ENCODE measurements at regions not wholly inside any gene's neighbourhood (a gene's known extent, or its start where the extent isn't known, plus 50 kb on each side); places are given as distances from the start of the nearest gene placed in this dataset.

DNA sequence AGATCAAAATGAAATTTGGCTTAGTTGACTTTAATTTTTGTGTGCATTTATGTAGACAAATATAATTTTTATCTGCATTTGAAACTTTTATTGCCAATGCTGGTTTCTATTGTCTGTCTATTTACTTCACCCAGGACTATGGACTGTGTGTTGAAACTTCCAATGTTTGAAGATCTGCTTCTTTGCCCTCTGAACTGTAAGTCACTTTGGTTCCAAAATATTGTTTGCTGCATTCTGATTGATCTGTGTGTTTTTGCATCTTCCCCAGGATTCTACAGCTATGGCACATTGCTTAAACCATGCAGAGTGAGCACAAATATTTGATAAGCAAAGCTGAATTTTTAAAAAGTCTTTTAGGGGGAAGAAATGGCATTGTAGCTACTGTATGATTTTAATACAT, 131.0 kb upstream of the SOX5 start:
- Histone ChIP-seq H3K4me3 (no peak overlapping the region), H3K36me3 (ENCODE audit: control insufficient read depth in 4 of 4, insufficient read depth in 4 of 4, low read length in 4 of 4) (no peaks in the 10 kb centered on the region), H3K27me3 (ENCODE audit: control insufficient read depth in 3 of 3, insufficient read depth in 3 of 3, low read length in 2 of 3) (no peaks in the 10 kb centered on the region), H3K4me1 (ENCODE audit: control insufficient read depth in 5 of 5, insufficient read depth in 5 of 5, low read length in 5 of 5) (peaks cover 0 to 3% (median 0%) of the 10 kb centered on the region in 5 donors), H3K9ac (ENCODE audit: insufficient read depth in 1 of 2, low read length in 2 of 2) (no peak overlapping the region), H3K27ac (ENCODE audit: low read depth in 1 of 2, low read length in 1 of 2) (no peak overlapping the region), H3K9me3 (ENCODE audit: control insufficient read depth in 4 of 4, insufficient read depth in 3 of 4, low read length in 3 of 4) (no peaks in the 10 kb centered on the region)
- no peak for TF ChIP-seq CTCF (IDR thresholded peaks at IDR 0.05; ENCODE audit: control extremely low read depth, extremely low read depth)
- no peak for ATAC-seq (ENCODE audit: insufficient read depth, low FRiP score)
- no peak for DNase-seq

GRCh38 chr12:24079083-24079482, 129.6 kb upstream of the SOX5 start:
- no peak overlapping the region for H3K4me3 ChIP-seq
- 67 to 90% methylated on average over 2 of the region's 2 CpGs for WGBS, 2 donors
- no peak for ATAC-seq (ENCODE audit: insufficient read depth, low FRiP score)

GRCh38 chr12:24078318-24078765, 128.9 kb upstream of the SOX5 start:
- TF ChIP-seq CTCF (IDR thresholded peaks at IDR 0.05; ENCODE audit: control extremely low read depth, extremely low read depth) = no peak
- no peak overlapping the region for H3K9ac ChIP-seq (ENCODE audit: insufficient read depth in 1 of 2, low read length in 2 of 2)
- no peak overlapping the region for H3K4me3 ChIP-seq
- H3K9me3 ChIP-seq (ENCODE audit: control insufficient read depth in 4 of 4, insufficient read depth in 3 of 4, low read length in 3 of 4) = no peaks in the 10 kb centered on the region
- DNase-seq (no peak), ATAC-seq (ENCODE audit: insufficient read depth, low FRiP score) (no peak)
- no peaks in the 10 kb centered on the region for H3K27me3 ChIP-seq (ENCODE audit: control insufficient read depth in 3 of 3, insufficient read depth in 3 of 3, low read length in 2 of 3)
- WGBS, 2 donors = 50 to 87% methylated on average over 1 of the region's 1 CpG
- H3K27ac ChIP-seq (ENCODE audit: low read depth in 1 of 2, low read length in 1 of 2) = no peak overlapping the region
- H3K4me1 ChIP-seq (ENCODE audit: control insufficient read depth in 5 of 5, insufficient read depth in 5 of 5, low read length in 5 of 5) = peaks cover 0 to 3% (median 0%) of the 10 kb centered on the region in 5 donors
- no peaks in the 10 kb centered on the region for H3K36me3 ChIP-seq (ENCODE audit: control insufficient read depth in 4 of 4, insufficient read depth in 4 of 4, low read length in 4 of 4)

More at GRCh38 chr12:24079083-24079482, 129.6 kb upstream of the SOX5 start:
- Histone ChIP-seq H3K27ac (ENCODE audit: low read depth in 1 of 2, low read length in 1 of 2) (no peak overlapping the region), H3K27me3 (ENCODE audit: control insufficient read depth in 3 of 3, insufficient read depth in 3 of 3, low read length in 2 of 3) (no peaks in the 10 kb centered on the region), H3K9ac (ENCODE audit: insufficient read depth in 1 of 2, low read length in 2 of 2) (no peak overlapping the region), H3K36me3 (ENCODE audit: control insufficient read depth in 4 of 4, insufficient read depth in 4 of 4, low read length in 4 of 4) (no peaks in the 10 kb centered on the region), H3K4me1 (ENCODE audit: control insufficient read depth in 5 of 5, insufficient read depth in 5 of 5, low read length in 5 of 5) (peaks cover 0 to 3% (median 0%) of the 10 kb centered on the region in 5 donors), H3K9me3 (ENCODE audit: control insufficient read depth in 4 of 4, insufficient read depth in 3 of 4, low read length in 3 of 4) (no peaks in the 10 kb centered on the region)
- no peak for DNase-seq
- TF ChIP-seq CTCF (IDR thresholded peaks at IDR 0.05; ENCODE audit: control extremely low read depth, extremely low read depth) = no peak

- no peaks in the 10 kb centered on the region for H3K9me3 ChIP-seq (ENCODE audit: control insufficient read depth in 4 of 4, insufficient read depth in 3 of 4, low read length in 3 of 4)
- no peaks in the 10 kb centered on the region for H3K36me3 ChIP-seq (ENCODE audit: control insufficient read depth in 4 of 4, insufficient read depth in 4 of 4, low read length in 4 of 4)
- no peak overlapping the region for H3K27ac ChIP-seq (ENCODE audit: low read depth in 1 of 2, low read length in 1 of 2)
- H3K9ac ChIP-seq (ENCODE audit: insufficient read depth in 1 of 2, low read length in 2 of 2) = no peak overlapping the region
- no peak for TF ChIP-seq CTCF (IDR thresholded peaks at IDR 0.05; ENCODE audit: control extremely low read depth, extremely low read depth)
- H3K4me3 ChIP-seq = no peak overlapping the region
- 89 to 93% methylated on average over 5 of the region's 5 CpGs for WGBS, 2 donors
- ATAC-seq (ENCODE audit: insufficient read depth, low FRiP score) (no peak), DNase-seq (no peak)
- H3K4me1 ChIP-seq (ENCODE audit: control insufficient read depth in 5 of 5, insufficient read depth in 5 of 5, low read length in 5 of 5) = peaks cover 0 to 3% (median 0%) of the 10 kb centered on the region in 5 donors
- H3K27me3 ChIP-seq (ENCODE audit: control insufficient read depth in 3 of 3, insufficient read depth in 3 of 3, low read length in 2 of 3) = no peaks in the 10 kb centered on the region
Observed at GRCh38 chr12:24077161-24077560, 127.7 kb upstream of the SOX5 start.
